A172 (cell line): ENCODE measurements at regions not wholly inside any gene's neighbourhood (a gene's known extent, or its start where the extent isn't known, plus 50 kb on each side); places are given as distances from the start of the nearest gene placed in this dataset.
"Not testable (repeated sequence)": the region's sequence is repeated elsewhere in the genome, so short reads cannot be mapped to it uniquely, and the experiment has no call there.

Experiments
- DNase-seq: peaks from one replicate; pipeline ENCODE4 v3.0.0-alpha.2; 2015; ENCODE audit warnings: low spot score

- DNase-seq = no peak
Observed at GRCh38 chr20:12946789-12947188, 62.0 kb upstream of the SPTLC3 start.

GRCh38 chr20:12947691-12948090, 61.1 kb upstream of the SPTLC3 start:
- DNase-seq = no peak

GRCh38 chr20:12949429-12949980, 59.3 kb upstream of the SPTLC3 start:
- DNase-seq = no peak

GRCh38 chr20:12954254-12954653, 54.5 kb upstream of the SPTLC3 start:
- not testable (repeated sequence) for DNase-seq

GRCh38 chr20:12955611-12956010, 53.2 kb upstream of the SPTLC3 start:
- DNase-seq = no peak

- DNase-seq = no peak
Observed at GRCh38 chr20:12956303-12956702, 52.5 kb upstream of the SPTLC3 start.

GRCh38 chr20:12957968-12958367, 50.8 kb upstream of the SPTLC3 start:
- no peak for DNase-seq
